ENCODE measurements at regions not wholly inside any gene's neighbourhood (a gene's known extent, or its start where the extent isn't known, plus 50 kb on each side); places are given as distances from the start of the nearest gene placed in this dataset.

- TF ChIP-seq CTCF (IDR thresholded peaks at IDR 0.05), result no peak
- TF ChIP-seq POLR2A (IDR thresholded peaks at IDR 0.05), result no peak
These were observed 200.8 kb downstream of the SPATA18 start for GRCh38 chr4:52251864-52252263.
